SK-N-SH (cell line): ENCODE measurements at regions not wholly inside any gene's neighbourhood (a gene's known extent, or its start where the extent isn't known, plus 50 kb on each side); places are given as distances from the start of the nearest gene placed in this dataset.

Experiments used
- CTCF ChIA-PET: fragments of 300-600, 350-600 bp; formaldehyde crosslinking; extraction: SDS; loops from one replicate; lab custom pipeline; 2021; lab: Yijun Ruan, JAX
- POLR2A ChIA-PET: fragments of 350-600 bp; sonication (Branson Sonifier 250); formaldehyde crosslinking; extraction: SDS; loops from one replicate; lab custom pipeline; 2020; ENCODE audit warnings: antibody characterized with exemption, inconsistent platforms; lab: Yijun Ruan, JAX
- DNase-seq: peaks from one replicate; pipeline ENCODE4 v3.0.0; 2012
- H2AFZ ChIP-seq: fragments of 200-600 bp; sonication (generic); 2 replicates; pipeline ENCODE4 v1.8.1; 2016; ENCODE audit warnings: antibody characterized with exemption, mild to moderate bottlenecking, low read depth
- H3F3A ChIP-seq: fragments of 200-600 bp; sonication (generic); replicated peaks from 2 replicates; pipeline ENCODE3; 2016; ENCODE audit warnings: antibody characterized with exemption, mild to moderate bottlenecking; ENCODE audit not compliant: insufficient read depth
- H3K27ac ChIP-seq, 2 experiments: fragments of 200-500 bp in 1 of 2; fragments of 200-600 bp in 1 of 2; sonication (Bioruptor generic) in 1 of 2; sonication (generic), shearing (Covaris generic) in 1 of 2; 2 replicates each; pipeline versions ENCODE4 v1.5.1 to v1.6.1; 2014 to 2016; ENCODE audit warnings: low read depth in 2 of 2, inconsistent platforms in 1 of 2, low read length in 1 of 2, mild to moderate bottlenecking in 1 of 2, mixed read lengths in 1 of 2
- H3K27me3 ChIP-seq: fragments of 200-600 bp; sonication (generic), shearing (Covaris generic); 2 replicates; pipeline ENCODE4 v1.6.1; 2016; ENCODE audit warnings: mixed run types; ENCODE audit not compliant: insufficient read depth
- H3K36me3 ChIP-seq, 2 experiments: fragments of 200-500 bp in 1 of 2; fragments of 200-600 bp in 1 of 2; sonication (Bioruptor generic) in 1 of 2; sonication (generic) in 1 of 2; replicated peaks in 1 of 2; 2 replicates each; pipeline versions ENCODE3 to v1.5.1; 2014 to 2016; ENCODE audit warnings: low read length in 1 of 2, mild to moderate bottlenecking in 1 of 2; ENCODE audit not compliant: insufficient read depth in 2 of 2, control insufficient read depth in 1 of 2
- H3K4me1 ChIP-seq, 2 experiments: fragments of 200-500 bp in 1 of 2; fragments of 200-600 bp in 1 of 2; sonication (Bioruptor generic) in 1 of 2; sonication (generic), shearing (Covaris generic) in 1 of 2; 2 replicates each; pipeline versions ENCODE4 v1.5.1 to v1.6.1; 2014 to 2016; ENCODE audit warnings: low read depth in 1 of 2, low read length in 1 of 2, mixed run types in 1 of 2; ENCODE audit not compliant: insufficient read depth in 2 of 2, control insufficient read depth in 1 of 2
- H3K4me2 ChIP-seq: fragments of 200-600 bp; sonication (generic), shearing (Covaris generic); 2 replicates; pipeline ENCODE4 v1.6.1; 2017; ENCODE audit warnings: mixed run types
- H3K4me3 ChIP-seq, 2 experiments: fragments of 200-500 bp in 1 of 2; fragments of 200-600 bp in 1 of 2; sonication (Bioruptor generic) in 1 of 2; sonication (generic), shearing (Covaris generic) in 1 of 2; 2 replicates each; pipeline versions ENCODE4 v1.5.1 to v1.8.1; 2014 to 2016; ENCODE audit warnings: low read depth in 2 of 2, inconsistent platforms in 1 of 2, low read length in 1 of 2, mild to moderate bottlenecking in 1 of 2, mixed read lengths in 1 of 2, moderate library complexity in 1 of 2
- H3K79me2 ChIP-seq: fragments of 200-600 bp; sonication (generic); 2 replicates; pipeline ENCODE4 v1.8.1; 2017; ENCODE audit warnings: mild to moderate bottlenecking; ENCODE audit not compliant: insufficient read depth
- H3K9ac ChIP-seq: fragments of 200-600 bp; sonication (generic); 2 replicates; pipeline ENCODE4 v1.6.1; 2017; ENCODE audit warnings: mixed run types
- H3K9me2 ChIP-seq: fragments of 200-600 bp; sonication (generic); 2 replicates; pipeline ENCODE4 v1.6.1; 2017; ENCODE audit warnings: mixed run types
- H3K9me3 ChIP-seq: fragments of 200-600 bp; sonication (generic); 2 replicates; pipeline ENCODE4 v1.6.1; 2017; ENCODE audit warnings: mixed run types, mild to moderate bottlenecking, moderate library complexity
- H4K20me1 ChIP-seq: fragments of 200-600 bp; sonication (generic); 2 replicates; pipeline ENCODE4 v1.6.1; 2017; ENCODE audit warnings: mild to moderate bottlenecking, mixed run types; ENCODE audit not compliant: insufficient read depth
- CHD2 ChIP-seq: fragments of 150-350 bp; IDR thresholded peaks from 2 replicates; pipeline ENCODE4 v1.6.1; 2018; ENCODE audit warnings: low read length; ENCODE audit not compliant: partially characterized antibody
- EP300 ChIP-seq, 2 experiments: IDR thresholded peaks; 2 replicates each; pipeline versions ENCODE4 v1.4.0 to v1.6.1; 2012; ENCODE audit warnings: borderline replicate concordance in 1 of 2, low read depth in 1 of 2, low read length in 1 of 2
- FOXJ3 ChIP-seq: sonication (generic); formaldehyde crosslinking; IDR thresholded peaks from 2 replicates; pipeline ENCODE4 v1.5.1; 2020; ENCODE audit warnings: mild to moderate bottlenecking, missing genetic modification reagents
- GABPA ChIP-seq: IDR thresholded peaks from 2 replicates; pipeline ENCODE4 v1.4.0; 2012; ENCODE audit warnings: low read depth, mild to moderate bottlenecking
- GATA2 ChIP-seq: sonication (generic); formaldehyde crosslinking; IDR thresholded peaks from 2 replicates; pipeline ENCODE4 v1.5.0; 2020; ENCODE audit warnings: mild to moderate bottlenecking, missing genetic modification reagents
- JUND ChIP-seq: IDR thresholded peaks from 2 replicates; pipeline ENCODE4 v1.4.0; 2012
- POLR2AphosphoS5 ChIP-seq: IDR thresholded peaks from 2 replicates; pipeline ENCODE4 v1.6.1; 2012; ENCODE audit warnings: low read depth, low read length
- RAD21 ChIP-seq: IDR thresholded peaks from 2 replicates; pipeline ENCODE4 v1.6.1; 2012; ENCODE audit warnings: mild to moderate bottlenecking, low read length
- RCOR1 ChIP-seq: fragments of 150-350 bp; IDR thresholded peaks from 2 replicates; pipeline ENCODE4 v1.6.1; 2017; ENCODE audit warnings: antibody characterized with exemption, low read length
- SIN3A ChIP-seq: IDR thresholded peaks from 2 replicates; pipeline ENCODE4 v1.6.1; 2012; ENCODE audit warnings: low read depth, mild to moderate bottlenecking, low read length, moderate library complexity, borderline replicate concordance
- SMC3 ChIP-seq: IDR thresholded peaks from 2 replicates; pipeline ENCODE4 v1.6.1; 2012; ENCODE audit warnings: low read depth, low read length, improper control_type of control experiment
- TCF12 ChIP-seq: IDR thresholded peaks from 2 replicates; pipeline ENCODE4 v1.4.0; 2012
- USF1 ChIP-seq: IDR thresholded peaks from 2 replicates; pipeline ENCODE4 v1.4.0; 2012; ENCODE audit warnings: low read depth, borderline replicate concordance
- USF2 ChIP-seq: fragments of 150-350 bp; IDR thresholded peaks from 2 replicates; pipeline ENCODE4 v1.6.1; 2017; ENCODE audit warnings: antibody characterized with exemption, low read length, low read depth, borderline replicate concordance
- YY1 ChIP-seq: IDR thresholded peaks from 2 replicates; pipeline ENCODE4 v1.4.0; 2012; ENCODE audit warnings: low read depth, mild to moderate bottlenecking
- WGBS: methylation state at CpG from one replicate; pipeline ENCODE4 v1.1.6; 2017; ENCODE audit warnings: low lambda C conversion rate; 5-methylcytosine and 5-hydroxymethylcytosine counted together
- TF ChIP-seq, protein P1 (sequence below): IDR thresholded peaks from 2 replicates; pipeline ENCODE4; 2012

DNA sequence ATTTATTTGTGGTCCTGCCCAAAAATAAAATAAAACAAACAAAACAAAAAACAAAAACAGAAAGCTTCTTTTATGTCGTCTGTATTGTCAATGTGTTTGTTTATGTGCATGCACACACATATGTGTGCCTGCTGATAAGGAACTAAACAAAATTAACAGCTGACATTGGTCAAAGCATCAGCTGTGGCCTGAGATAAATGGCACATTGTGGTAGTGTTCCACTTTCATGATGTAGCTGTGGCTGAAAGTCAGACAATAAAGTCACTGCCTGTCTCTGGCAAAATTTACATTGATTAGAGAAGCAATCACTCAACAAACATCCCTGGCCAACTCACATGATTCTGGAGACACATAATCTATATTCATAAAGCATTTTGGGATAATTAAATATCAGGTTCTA, 203.4 kb upstream of the PIK3C3 start:
- no peaks in the 10 kb centered on the region for H4K20me1 ChIP-seq
- no peak for DNase-seq
- H3K9me2 ChIP-seq, result no peaks in the 10 kb centered on the region
- no peaks in the 10 kb centered on the region for H3K27me3 ChIP-seq
- H3F3A ChIP-seq, result no peaks in the 10 kb centered on the region
- no peaks in the 10 kb centered on the region for H3K79me2 ChIP-seq
- H3K9me3 ChIP-seq, result no peaks in the 10 kb centered on the region
- H3K9ac ChIP-seq, result no peak overlapping the region
- TF ChIP-seq SIN3A, result no peak
- TF ChIP-seq GATA2 (CRISPR knock-in tag), result peak; percentile 27; the same call in 1 of the 2 replicates
- no peaks in the 10 kb centered on the region; a peak in 1 of 4 replicates for H3K4me1 ChIP-seq
- WGBS, result 67% methylated on average over 1 of the region's 1 CpG
- no peak overlapping the region for H3K4me3 ChIP-seq
- ChIA-PET POLR2A (no interaction called here), CTCF (interaction anchor here (0.6 to 1.4 kb wide), 3 partner anchors 13 to 154 kb away, joined by 3 to 4 read pairs (median 3); no protein-coding TSS in a partner anchor)
- H3K4me2 ChIP-seq, result no peak overlapping the region
- no peak overlapping the region for H3K27ac ChIP-seq
- no peak overlapping the region for H2AFZ ChIP-seq
- no peaks in the 10 kb centered on the region for H3K36me3 ChIP-seq

DNA sequence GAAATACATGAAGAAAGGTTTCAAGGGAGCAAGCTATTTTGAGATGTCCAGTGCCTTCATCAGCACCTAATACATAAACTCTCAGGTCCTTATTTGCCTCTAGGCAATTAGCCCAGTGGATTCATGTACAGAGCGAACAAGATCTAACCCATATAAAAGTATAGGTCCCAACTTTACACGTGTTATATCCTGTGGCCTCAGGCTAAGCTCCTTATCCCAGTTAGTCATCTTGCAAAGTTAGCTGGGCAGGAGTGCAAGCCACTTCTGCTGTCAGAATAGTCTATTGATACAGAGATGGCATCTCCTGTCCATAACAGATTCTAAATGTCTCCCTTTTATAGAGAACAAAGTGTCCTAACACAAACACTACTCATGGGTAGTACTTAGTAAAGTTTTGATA, 203.9 kb upstream of the PIK3C3 start:
- WGBS, result 81% methylated on average over 2 of the region's 2 CpGs
- no peaks in the 10 kb centered on the region; a peak in 1 of 4 replicates for H3K4me1 ChIP-seq
- H3K36me3 ChIP-seq, result no peaks in the 10 kb centered on the region
- TF ChIP-seq USF1 (no peak), YY1 (no peak), TCF12 (no peak), SMC3 (no peak), JUND (no peak), GABPA (no peak), POLR2AphosphoS5 (no peak), USF2 (no peak), CHD2 (no peak), RCOR1 (no peak), FOXJ3 (no peak), RAD21 (no peak), EP300 (IDR thresholded peaks at IDR 0.05; ENCODE audit: borderline replicate concordance in 1 of 2, low read depth in 1 of 2, low read length in 1 of 2) (no peak)
- TF ChIP-seq, protein P1, sequence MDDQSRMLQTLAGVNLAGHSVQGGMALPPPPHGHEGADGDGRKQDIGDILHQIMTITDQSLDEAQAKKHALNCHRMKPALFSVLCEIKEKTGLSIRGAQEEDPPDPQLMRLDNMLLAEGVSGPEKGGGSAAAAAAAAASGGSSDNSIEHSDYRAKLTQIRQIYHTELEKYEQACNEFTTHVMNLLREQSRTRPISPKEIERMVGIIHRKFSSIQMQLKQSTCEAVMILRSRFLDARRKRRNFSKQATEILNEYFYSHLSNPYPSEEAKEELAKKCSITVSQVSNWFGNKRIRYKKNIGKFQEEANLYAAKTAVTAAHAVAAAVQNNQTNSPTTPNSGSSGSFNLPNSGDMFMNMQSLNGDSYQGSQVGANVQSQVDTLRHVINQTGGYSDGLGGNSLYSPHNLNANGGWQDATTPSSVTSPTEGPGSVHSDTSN, result no peak
- TF ChIP-seq, all 33 proteins: peak for 0
- H3K9me3 ChIP-seq, result no peaks in the 10 kb centered on the region
- H3K27ac ChIP-seq, result no peak overlapping the region
- H3K79me2 ChIP-seq, result no peaks in the 10 kb centered on the region
- ChIA-PET CTCF (interaction anchor here (1.2 kb wide), 2 partner anchors 17 to 40 kb away, joined by 3 to 4 read pairs; no protein-coding TSS in a partner anchor), POLR2A (no interaction called here)
- no peak overlapping the region for H3K4me2 ChIP-seq
- no peaks in the 10 kb centered on the region for H3K27me3 ChIP-seq
- no peak overlapping the region for H2AFZ ChIP-seq
- DNase-seq, result no peak
- H3F3A ChIP-seq, result no peaks in the 10 kb centered on the region
- H3K9ac ChIP-seq, result no peak overlapping the region
- no peaks in the 10 kb centered on the region for H3K9me2 ChIP-seq
- H4K20me1 ChIP-seq, result no peaks in the 10 kb centered on the region
- H3K4me3 ChIP-seq, result no peak overlapping the region
